ENCODE measurements at regions not wholly inside any gene's neighbourhood (a gene's known extent, or its start where the extent isn't known, plus 50 kb on each side); places are given as distances from the start of the nearest gene placed in this dataset.

GRCh38 chr11:87908086-87908485, 267.2 kb downstream of the RAB38 start:
- no peak for FAIRE-seq
- no peaks in the 10 kb centered on the region for H3K27me3 ChIP-seq (ENCODE audit: insufficient read depth, low read length)
- Mint-ChIP-seq H3K9me3 (ENCODE audit: unreplicated experiment) (no peaks in the 10 kb centered on the region), H3K4me3 (ENCODE audit: unreplicated experiment) (no peak overlapping the region), H3K4me1 (ENCODE audit: low read depth, unreplicated experiment) (peaks cover under 1% of the 10 kb centered on the region), H3K27me3 (ENCODE audit: low read depth, unreplicated experiment) (no peaks in the 10 kb centered on the region), H3K27ac (ENCODE audit: unreplicated experiment) (no peak overlapping the region), H3K36me3 (ENCODE audit: low read depth, unreplicated experiment) (no peaks in the 10 kb centered on the region)
- H2AFZ ChIP-seq (ENCODE audit: low read depth, low read length) = no peak overlapping the region
- H3K9me3 ChIP-seq (ENCODE audit: insufficient read depth, low read depth, low read length) = no peaks in the 10 kb centered on the region
- H3K9ac ChIP-seq (ENCODE audit: low read length) = no peak overlapping the region
- H3K27ac ChIP-seq (ENCODE audit: low read depth, low read length) = no peak overlapping the region
- H3K36me3 ChIP-seq (ENCODE audit: insufficient read depth, low read length) = no peaks in the 10 kb centered on the region
- H3K4me1 ChIP-seq (ENCODE audit: insufficient read depth, low read length) = no peaks in the 10 kb centered on the region
- DNase-seq (ENCODE audit: low read depth) = no peak
- TF ChIP-seq CTCF (IDR thresholded peaks at IDR 0.05; ENCODE audit: insufficient read depth, low read depth, low read length) (no peak), EZH2 (IDR thresholded peaks at IDR 0.05; ENCODE audit: insufficient read depth, low read length) (no peak)
- H3K79me2 ChIP-seq (ENCODE audit: insufficient read depth, low read length) = no peaks in the 10 kb centered on the region
- no peaks in the 10 kb centered on the region for H4K20me1 ChIP-seq (ENCODE audit: insufficient read depth, low read length)
- no peak overlapping the region for H3K4me2 ChIP-seq (ENCODE audit: low read length)
- no peak overlapping the region for H3K4me3 ChIP-seq (ENCODE audit: insufficient read depth, low read depth, low read length)

DNA sequence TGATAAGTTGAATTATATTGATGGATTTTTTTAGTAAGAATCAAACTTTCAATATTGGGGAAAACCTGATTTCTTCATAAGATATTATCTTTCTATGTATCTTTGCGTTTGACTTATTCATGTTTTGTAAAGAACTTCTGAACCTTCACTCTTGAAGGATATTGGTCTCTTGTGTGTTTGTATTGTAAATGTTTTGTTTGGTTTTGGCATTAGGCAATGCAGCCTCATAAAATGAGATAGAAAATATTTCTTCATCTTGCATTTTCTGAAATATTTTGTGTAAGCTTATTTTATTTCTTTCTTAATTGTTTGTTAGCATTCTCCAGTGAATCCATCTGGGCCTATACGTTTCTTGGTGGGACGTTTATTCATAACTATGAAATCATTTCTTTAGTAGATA, 271.9 kb downstream of the RAB38 start:
- H3K9me3 ChIP-seq (ENCODE audit: insufficient read depth, low read depth, low read length) = no peaks in the 10 kb centered on the region
- H3K27me3 Mint-ChIP-seq (ENCODE audit: low read depth, unreplicated experiment) = no peaks in the 10 kb centered on the region
- TF ChIP-seq EZH2 (IDR thresholded peaks at IDR 0.05; ENCODE audit: insufficient read depth, low read length) (no peak), CTCF (IDR thresholded peaks at IDR 0.05; ENCODE audit: insufficient read depth, low read depth, low read length) (no peak)
- H3K36me3 ChIP-seq (ENCODE audit: insufficient read depth, low read length) = no peaks in the 10 kb centered on the region
- no peak overlapping the region for H3K4me3 ChIP-seq (ENCODE audit: insufficient read depth, low read depth, low read length)
- FAIRE-seq (no peak), DNase-seq (ENCODE audit: low read depth) (no peak)
- H3K27me3 ChIP-seq (ENCODE audit: insufficient read depth, low read length) = no peaks in the 10 kb centered on the region
- no peaks in the 10 kb centered on the region for H3K9me3 Mint-ChIP-seq (ENCODE audit: unreplicated experiment)
- H3K4me1 Mint-ChIP-seq (ENCODE audit: low read depth, unreplicated experiment) = no peaks in the 10 kb centered on the region
- no peak overlapping the region for H3K9ac ChIP-seq (ENCODE audit: low read length)
- H3K36me3 Mint-ChIP-seq (ENCODE audit: low read depth, unreplicated experiment) = no peaks in the 10 kb centered on the region
- H3K4me3 Mint-ChIP-seq (ENCODE audit: unreplicated experiment) = no peak overlapping the region
- H3K27ac ChIP-seq (ENCODE audit: low read depth, low read length) = no peak overlapping the region
- H3K4me2 ChIP-seq (ENCODE audit: low read length) = no peak overlapping the region
- no peak overlapping the region for H2AFZ ChIP-seq (ENCODE audit: low read depth, low read length)
- H4K20me1 ChIP-seq (ENCODE audit: insufficient read depth, low read length) = no peaks in the 10 kb centered on the region
- H3K27ac Mint-ChIP-seq (ENCODE audit: unreplicated experiment) = no peak overlapping the region
- no peaks in the 10 kb centered on the region for H3K79me2 ChIP-seq (ENCODE audit: insufficient read depth, low read length)
- no peaks in the 10 kb centered on the region for H3K4me1 ChIP-seq (ENCODE audit: insufficient read depth, low read length)

DNA sequence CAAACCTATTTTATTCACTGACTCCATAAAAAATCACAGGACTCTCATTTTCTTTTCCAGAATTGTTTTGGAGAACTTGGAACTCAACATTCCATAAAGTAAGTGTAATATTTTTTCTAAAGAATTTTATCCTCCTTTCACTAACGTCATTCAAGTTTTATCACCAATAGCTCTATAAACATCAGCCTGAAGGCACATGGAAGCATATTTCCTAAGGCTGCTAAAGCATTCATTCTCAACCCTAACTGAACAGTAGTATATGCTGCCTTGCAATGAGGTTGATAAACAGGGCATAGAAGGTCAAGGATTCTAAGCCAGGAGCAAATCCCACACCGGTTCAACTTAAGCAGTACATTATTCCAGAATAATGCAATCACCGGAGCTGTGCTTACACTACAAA, 273.9 kb downstream of the RAB38 start:
- Mint-ChIP-seq H3K4me3 (ENCODE audit: unreplicated experiment) (no peak overlapping the region), H3K4me1 (ENCODE audit: low read depth, unreplicated experiment) (no peaks in the 10 kb centered on the region), H3K36me3 (ENCODE audit: low read depth, unreplicated experiment) (no peaks in the 10 kb centered on the region), H3K27me3 (ENCODE audit: low read depth, unreplicated experiment) (no peaks in the 10 kb centered on the region), H3K9me3 (ENCODE audit: unreplicated experiment) (no peaks in the 10 kb centered on the region), H3K27ac (ENCODE audit: unreplicated experiment) (no peak overlapping the region)
- H3K79me2 ChIP-seq (ENCODE audit: insufficient read depth, low read length) = no peaks in the 10 kb centered on the region
- no peaks in the 10 kb centered on the region for H3K36me3 ChIP-seq (ENCODE audit: insufficient read depth, low read length)
- no peak for TF ChIP-seq CTCF (IDR thresholded peaks at IDR 0.05; ENCODE audit: insufficient read depth, low read depth, low read length)
- no peak for TF ChIP-seq EZH2 (IDR thresholded peaks at IDR 0.05; ENCODE audit: insufficient read depth, low read length)
- DNase-seq (ENCODE audit: low read depth) = no peak
- no peak for FAIRE-seq
- no peaks in the 10 kb centered on the region for H3K9me3 ChIP-seq (ENCODE audit: insufficient read depth, low read depth, low read length)
- H2AFZ ChIP-seq (ENCODE audit: low read depth, low read length) = no peak overlapping the region
- no peaks in the 10 kb centered on the region for H3K4me1 ChIP-seq (ENCODE audit: insufficient read depth, low read length)
- H3K9ac ChIP-seq (ENCODE audit: low read length) = no peak overlapping the region
- H3K27ac ChIP-seq (ENCODE audit: low read depth, low read length) = no peak overlapping the region
- H3K4me3 ChIP-seq (ENCODE audit: insufficient read depth, low read depth, low read length) = no peak overlapping the region
- no peaks in the 10 kb centered on the region for H4K20me1 ChIP-seq (ENCODE audit: insufficient read depth, low read length)
- H3K4me2 ChIP-seq (ENCODE audit: low read length) = no peak overlapping the region
- H3K27me3 ChIP-seq (ENCODE audit: insufficient read depth, low read length) = no peaks in the 10 kb centered on the region
